ENCODE measurements at regions not wholly inside any gene's neighbourhood (a gene's known extent, or its start where the extent isn't known, plus 50 kb on each side); places are given as distances from the start of the nearest gene placed in this dataset.

GRCh38 chr16:79267781-79268180 lies 332.8 kb downstream of the MAF start:
- 94% methylated on average over 6 of the region's 6 CpGs; no CpG with 5 or more reads in 1 of the 2 experiments for WGBS, 2 experiments (ENCODE audit: extremely low coverage in 1 of 2, insufficient coverage in 1 of 2, insufficient read length in 1 of 2, insufficient replicate concordance in 2 of 2, low coverage in 1 of 2, low lambda C conversion rate in 2 of 2, missing lambda C conversion rate in 1 of 2)
- DNase-seq (ENCODE audit: low read depth in 1 of 2, low spot score in 2 of 2), result no peak
- FAIRE-seq, result no peak

More at GRCh38 chr16:79267781-79268180, 332.8 kb downstream of the MAF start:
- H3K4me3 ChIP-seq (ENCODE audit: extremely low read depth in 1 of 4, insufficient read depth in 2 of 4, low read depth in 3 of 4, low read length in 4 of 4), result no peak overlapping the region
- POLR2A ChIA-PET (ENCODE audit: partially characterized antibody), result interaction anchor here (1.0 kb wide), 1 partner anchor 28 kb away, joined by 4 read pairs; no protein-coding TSS in a partner anchor
- no peak overlapping the region for H2BK5ac ChIP-seq (ENCODE audit: low read depth, low read length)
- no peak overlapping the region for H2BK12ac ChIP-seq (ENCODE audit: low read depth, low read length)
- no peak overlapping the region for H3K9ac ChIP-seq (replicated peaks in 1 of 4; ENCODE audit: extremely low read depth in 1 of 4, low read depth in 3 of 4, low read length in 3 of 4)
- H3K36me3 ChIP-seq (ENCODE audit: control insufficient read depth in 2 of 4, insufficient read depth in 4 of 4, low read length in 3 of 4), result no peaks in the 10 kb centered on the region
- H2BK15ac ChIP-seq (ENCODE audit: low read length), result no peak overlapping the region
- H4K20me1 ChIP-seq (replicated peaks in 1 of 2; ENCODE audit: control insufficient read depth in 1 of 2, insufficient read depth in 2 of 2, low read length in 2 of 2), result no peaks in the 10 kb centered on the region
- H3K23me2 ChIP-seq (ENCODE audit: low read depth, low read length), result no peaks in the 10 kb centered on the region
- H3K79me1 ChIP-seq (ENCODE audit: low read depth, low read length), result no peaks in the 10 kb centered on the region
- no peak overlapping the region for H3K56ac ChIP-seq (replicated peaks; ENCODE audit: insufficient read length, low read depth, low read length)
- H4K91ac ChIP-seq (replicated peaks; ENCODE audit: insufficient read length, low read length), result no peak overlapping the region
- no peak overlapping the region for H3K4me2 ChIP-seq (ENCODE audit: insufficient read depth in 1 of 2, low read depth in 2 of 2, low read length in 2 of 2)
- no peak for TF ChIP-seq TAF1 (IDR thresholded peaks at IDR 0.05; ENCODE audit: low read depth, low read length)
- no peak for TF ChIP-seq RXRA (IDR thresholded peaks at IDR 0.05; ENCODE audit: insufficient read depth, low read depth, low read length)
- CTCF ChIA-PET (ENCODE audit: partially characterized antibody), result interaction anchor here (0.6 to 1.6 kb wide), 4 partner anchors 12 to 334 kb away, joined by 4 to 8 read pairs (median 4); no protein-coding TSS in a partner anchor
- H3K79me2 ChIP-seq (ENCODE audit: control insufficient read depth in 1 of 2, insufficient read depth in 2 of 2, low read length in 2 of 2), result no peaks in the 10 kb centered on the region
- H3K4ac ChIP-seq (replicated peaks; ENCODE audit: insufficient read length, low read depth, low read length), result no peak overlapping the region
- no peak overlapping the region for H3K18ac ChIP-seq (ENCODE audit: extremely low read depth, low read length)
- H3K14ac ChIP-seq (ENCODE audit: insufficient read length), result no peak overlapping the region
- no peaks in the 10 kb centered on the region; a peak in 1 of 4 replicates for H3K9me3 ChIP-seq (ENCODE audit: insufficient read depth in 2 of 2, low read depth in 1 of 2, low read length in 1 of 2)
- H3K27me3 ChIP-seq (replicated peaks in 1 of 4; ENCODE audit: control insufficient read depth in 3 of 4, extremely low read depth in 1 of 4, insufficient read depth in 3 of 4, low read length in 3 of 4), result no peaks in the 10 kb centered on the region; a peak in 1 of 7 replicates
- no peak overlapping the region for H2AFZ ChIP-seq (ENCODE audit: low read length)
- H2BK120ac ChIP-seq (replicated peaks; ENCODE audit: low read depth, low read length), result no peak overlapping the region
- no peak overlapping the region for H4K5ac ChIP-seq (ENCODE audit: insufficient read length, low read depth, low read length)
- H4K8ac ChIP-seq (ENCODE audit: extremely low read depth, insufficient read depth, low read length), result no peak overlapping the region
- peaks cover 0 to 11% (median 4%) of the 10 kb centered on the region in 4 experiments; a peak in 3 of 7 replicates for H3K4me1 ChIP-seq (replicated peaks in 1 of 4; ENCODE audit: control insufficient read depth in 3 of 4, insufficient read depth in 4 of 4, low read length in 3 of 4)
- H3K27ac ChIP-seq (ENCODE audit: low read depth, low read length), result no peak overlapping the region
- no peak overlapping the region for H2AK5ac ChIP-seq (ENCODE audit: low read depth, low read length)
- no peak overlapping the region for H3K23ac ChIP-seq (ENCODE audit: insufficient read length)
- H2BK20ac ChIP-seq (ENCODE audit: low read length), result no peak overlapping the region

Measured in H1 (cell line).